ENCODE measurements at regions not wholly inside any gene's neighbourhood (a gene's known extent, or its start where the extent isn't known, plus 50 kb on each side); places are given as distances from the start of the nearest gene placed in this dataset.

GRCh38 chr1:60577029-60577428 lies 503.5 kb upstream of the C1orf87 start:
- TF ChIP-seq CTCF (IDR thresholded peaks at IDR 0.05) (no peak), POLR2A (IDR thresholded peaks at IDR 0.05) (no peak)
